Skin epidermis (tissue), 12 donors: ENCODE measurements at regions not wholly inside any gene's neighbourhood (a gene's known extent, or its start where the extent isn't known, plus 50 kb on each side); places are given as distances from the start of the nearest gene placed in this dataset.
"Not testable (repeated sequence)": the region's sequence is repeated elsewhere in the genome, so short reads cannot be mapped to it uniquely, and the experiment has no call there.

Experiments used
- H3K27ac ChIP-seq, 21 experiments: fragments of 200-600 bp; sonication (generic) in 11 of 21; one replicate each; pipeline ENCODE4 v1.5.0; 2020; ENCODE audit warnings: mild to moderate bottlenecking in 3 of 21, inconsistent platforms in 2 of 21, moderate library complexity in 2 of 21
- H3K4me3 ChIP-seq, 7 experiments: fragments of 200-600 bp; sonication (generic) in 2 of 7; one replicate each; pipeline ENCODE4 v1.5.0; 2020; ENCODE audit warnings: inconsistent platforms in 2 of 7, mild to moderate bottlenecking in 2 of 7, moderate library complexity in 1 of 7

GRCh38 chr4:138865765-138866164 lies 149.8 kb upstream of the NOCT start:
- Histone ChIP-seq H3K27ac (no peak overlapping the region), H3K4me3 (no peak overlapping the region)

- no peak overlapping the region for H3K4me3 ChIP-seq
- no peak overlapping the region for H3K27ac ChIP-seq
Observed at GRCh38 chr4:138864961-138865720, 150.4 kb upstream of the NOCT start.

- Histone ChIP-seq H3K27ac (no peak overlapping the region), H3K4me3 (no peak overlapping the region)
Observed at GRCh38 chr4:138863160-138863559, 152.4 kb upstream of the NOCT start.

GRCh38 chr4:138861135-138861534 lies 154.4 kb upstream of the NOCT start:
- no peak overlapping the region for H3K27ac ChIP-seq

GRCh38 chr4:138860357-138860756 lies 155.2 kb upstream of the NOCT start:
- not testable (repeated sequence) for H3K27ac ChIP-seq, H3K4me3 ChIP-seq

More at GRCh38 chr4:138861135-138861534, 154.4 kb upstream of the NOCT start:
- H3K4me3 ChIP-seq, result no peak overlapping the region

- Histone ChIP-seq H3K4me3 (no peak overlapping the region), H3K27ac (no peak overlapping the region)
Observed at GRCh38 chr4:138859254-138859653, 156.3 kb upstream of the NOCT start.

GRCh38 chr4:138858419-138858818 lies 157.2 kb upstream of the NOCT start:
- H3K27ac ChIP-seq, result no peak overlapping the region
- no peak overlapping the region for H3K4me3 ChIP-seq

GRCh38 chr4:138857416-138857815 lies 158.2 kb upstream of the NOCT start:
- no peak overlapping the region for H3K27ac ChIP-seq
- no peak overlapping the region for H3K4me3 ChIP-seq

GRCh38 chr4:138852681-138853080 lies 162.9 kb upstream of the NOCT start:
- H3K4me3 ChIP-seq, result no peak overlapping the region
- no peak overlapping the region for H3K27ac ChIP-seq

- no peak overlapping the region for H3K4me3 ChIP-seq
- no peak overlapping the region for H3K27ac ChIP-seq
Observed at GRCh38 chr4:138851391-138852335, 163.9 kb upstream of the NOCT start.

GRCh38 chr4:138845664-138846063 lies 169.9 kb upstream of the NOCT start:
- Histone ChIP-seq H3K27ac (no peak overlapping the region), H3K4me3 (no peak overlapping the region)

- Histone ChIP-seq H3K27ac (no peak overlapping the region), H3K4me3 (no peak overlapping the region)
Observed at GRCh38 chr4:138845054-138845453, 170.5 kb upstream of the NOCT start.

GRCh38 chr4:138843616-138844015 lies 172.0 kb upstream of the NOCT start:
- no peak overlapping the region for H3K27ac ChIP-seq
- no peak overlapping the region for H3K4me3 ChIP-seq

GRCh38 chr4:138841343-138841742 lies 174.2 kb upstream of the NOCT start:
- no peak overlapping the region for H3K27ac ChIP-seq

GRCh38 chr4:138838251-138838650 lies 177.3 kb upstream of the NOCT start:
- Histone ChIP-seq H3K4me3 (no peak overlapping the region), H3K27ac (no peak overlapping the region)

More at GRCh38 chr4:138841343-138841742, 174.2 kb upstream of the NOCT start:
- H3K4me3 ChIP-seq, result no peak overlapping the region

GRCh38 chr4:138835832-138836533 lies 179.6 kb upstream of the NOCT start:
- Histone ChIP-seq H3K27ac (no peak overlapping the region), H3K4me3 (no peak overlapping the region)

GRCh38 chr4:138833974-138834373 lies 181.6 kb upstream of the NOCT start:
- Histone ChIP-seq H3K4me3 (no peak overlapping the region), H3K27ac (no peak overlapping the region)

GRCh38 chr4:138832563-138832962 lies 183.0 kb upstream of the NOCT start:
- Histone ChIP-seq H3K27ac (no peak overlapping the region), H3K4me3 (no peak overlapping the region)

GRCh38 chr4:138831948-138832347 lies 183.6 kb upstream of the NOCT start:
- H3K27ac ChIP-seq, result no peak overlapping the region
- H3K4me3 ChIP-seq, result no peak overlapping the region

- H3K4me3 ChIP-seq, result no peak overlapping the region
- H3K27ac ChIP-seq, result no peak overlapping the region
Observed at GRCh38 chr4:138828926-138829325, 186.7 kb upstream of the NOCT start.
